Stomach (tissue), 8 donors: ENCODE measurements at regions not wholly inside any gene's neighbourhood (a gene's known extent, or its start where the extent isn't known, plus 50 kb on each side); places are given as distances from the start of the nearest gene placed in this dataset.
A peak's percentile ranks its signal among the peaks of the same experiment; 100 is the strongest.

Experiments used
- DNase-seq, 2 donors: peaks; one replicate each; pipeline versions ENCODE4 v3.0.0 to v3.0.0-alpha.2; 2013 to 2019
- H3K27ac ChIP-seq, 5 donors: fragments of 200-600 bp in 4 of 5; sonication (generic) in 4 of 5; one replicate each; pipeline ENCODE4 v1.5.1; 2013 to 2019; ENCODE audit warnings: mild to moderate bottlenecking in 1 of 5, moderate library complexity in 1 of 5
- H3K27me3 ChIP-seq, 3 donors: fragments of 200-600 bp; sonication (generic); one replicate each; pipeline ENCODE4 v1.5.1; 2017 to 2019; ENCODE audit warnings: mixed run types in 1 of 3
- H3K36me3 ChIP-seq, 4 donors: fragments of 200-600 bp; sonication (generic); 1 replicate in 3 of 4; 2 replicates in 1 of 4; pipeline ENCODE4 v1.5.1; 2016 to 2019
- H3K4me1 ChIP-seq, 4 donors: fragments of 200-600 bp; sonication (generic); one replicate each; pipeline ENCODE4 v1.5.1; 2016 to 2019
- H3K4me3 ChIP-seq, 4 donors: fragments of 200-600 bp; sonication (generic) in 3 of 4; one replicate each; pipeline ENCODE4 v1.5.1; 2016 to 2019; ENCODE audit warnings: mild to moderate bottlenecking in 1 of 4
- H3K9me3 ChIP-seq, 4 donors: fragments of 200-600 bp; sonication (generic); one replicate each; pipeline ENCODE4 v1.5.1; 2016 to 2019
- EP300 ChIP-seq: sonication (generic); formaldehyde crosslinking; IDR thresholded peaks from one replicate; pipeline ENCODE4 v1.6.1; 2017; ENCODE audit warnings: antibody characterized with exemption
- POLR2A ChIP-seq, 4 donors: fragments of 450-650 bp; IDR thresholded peaks; one replicate each; pipeline ENCODE4 v1.6.1; 2016; ENCODE audit warnings: antibody characterized with exemption in 4 of 4, control low read depth in 2 of 4, mild to moderate bottlenecking in 1 of 4, moderate library complexity in 1 of 4
- POLR2AphosphoS5 ChIP-seq, 3 donors: sonication (generic); formaldehyde crosslinking; IDR thresholded peaks; one replicate each; pipeline ENCODE4 v1.6.1; 2016; ENCODE audit warnings: antibody characterized with exemption in 3 of 3
- WGBS, 5 donors: extraction: QIAGEN DNeasy Blood & Tissue Kit in 3 of 5; methylation state at CpG; one replicate each; pipeline versions ENCODE4 v1.1.5 to v1.1.7; 2013 to 2018; 5-methylcytosine and 5-hydroxymethylcytosine counted together
- intact Hi-C: fragments of 100-400 bp; cut with DNase I; formaldehyde crosslinking; loops from one replicate; pipeline ENCODE4 v1.15.1; 2023; ENCODE audit warnings: low total_unique reads
- TF ChIP-seq, protein P1 (sequence below), 7 experiments: fragments of 450-650 bp in 4 of 7; fragments of 200-600 bp in 3 of 7; sonication (generic) in 3 of 7; IDR thresholded peaks; one replicate each; pipeline ENCODE4 v1.5.1; 2016 to 2019; ENCODE audit warnings: antibody characterized with exemption in 7 of 7, control low read depth in 2 of 7, mild to moderate bottlenecking in 1 of 7
- donor health status: healthy with polysubstance abuse.
- donor health status: Bipolar disorder and iron deficiency.
- donor health status: healthy.

DNA sequence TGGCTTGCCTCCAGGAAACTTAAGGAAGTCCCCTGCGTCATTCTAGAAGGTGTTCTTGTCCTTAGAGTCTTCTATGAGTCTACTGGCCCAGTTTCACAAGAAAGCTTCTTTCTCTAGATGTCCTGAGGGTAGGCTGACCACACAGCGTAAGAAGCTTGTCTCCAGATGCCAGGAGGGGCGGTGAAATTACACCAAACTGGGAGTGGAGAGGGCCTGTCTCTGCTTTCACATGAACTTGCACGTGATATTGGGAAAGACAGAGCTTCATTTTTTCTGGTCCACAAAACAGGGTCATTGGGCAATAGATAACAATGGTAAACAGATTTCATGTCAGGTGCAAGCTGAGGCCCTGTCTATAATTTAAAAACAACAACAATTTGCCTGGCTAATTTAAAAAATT is 85.7 kb upstream of the TBX3 start:
- Histone ChIP-seq H3K4me3 (no peak overlapping the region), H3K27ac (no peak overlapping the region)
- WGBS, 5 donors = 79 to 94% (median 90%) methylated on average over 4 of the region's 4 CpGs

DNA sequence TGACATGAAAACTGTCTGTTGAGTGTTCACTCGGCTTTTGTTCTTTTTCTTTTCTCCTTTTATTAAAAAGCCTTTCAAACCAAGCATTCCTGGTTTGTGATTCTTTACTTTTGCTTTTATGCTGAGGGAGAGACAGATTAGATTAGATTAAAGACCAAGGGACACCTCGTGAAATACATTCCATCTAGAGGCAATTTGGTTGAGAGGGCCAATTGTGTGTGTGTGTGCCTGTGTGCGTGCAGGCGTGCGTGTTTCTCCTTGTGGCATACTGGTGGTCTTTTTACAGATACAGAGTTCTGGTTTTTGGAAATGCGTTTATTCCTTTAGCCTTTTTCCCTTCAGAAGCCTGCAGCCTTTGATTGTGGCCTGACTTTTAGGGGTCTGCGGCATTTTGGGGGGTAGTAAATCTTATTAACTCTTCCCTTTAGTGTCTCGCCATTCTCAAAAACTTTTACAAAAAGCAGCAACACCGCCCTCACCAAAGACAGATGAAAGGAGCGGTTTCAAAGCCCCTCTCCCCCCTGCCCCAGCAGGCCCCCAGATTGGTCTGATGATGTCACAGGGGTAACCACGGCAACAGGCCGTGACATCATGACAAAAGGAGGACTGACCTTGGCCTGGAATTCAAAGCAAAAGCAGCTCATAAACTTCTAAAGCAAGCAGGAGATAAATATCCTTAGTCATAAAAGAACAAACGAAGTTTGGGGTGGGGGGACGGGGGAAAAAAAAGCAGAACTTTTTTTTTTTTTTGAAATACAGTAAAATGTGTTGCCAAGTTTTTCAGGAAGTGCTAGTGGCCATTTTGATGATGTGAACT is 84.1 kb upstream of the TBX3 start:
- 53 to 69% (median 63%) methylated on average over 14 of the region's 14 CpGs for WGBS, 5 donors
- Histone ChIP-seq H3K4me3 (no peak overlapping the region), H3K36me3 (no peaks in the 10 kb centered on the region), H3K4me1 (no peaks in the 10 kb centered on the region), H3K27ac (no peak overlapping the region), H3K9me3 (no peaks in the 10 kb centered on the region), H3K27me3 (no peaks in the 10 kb centered on the region)
- intact Hi-C loops = no loop called here
- TF ChIP-seq POLR2A (IDR thresholded peaks at IDR 0.05) (no peak), POLR2AphosphoS5 (IDR thresholded peaks at IDR 0.05) (no peak), EP300 (no peak)
- TF ChIP-seq, protein P1, sequence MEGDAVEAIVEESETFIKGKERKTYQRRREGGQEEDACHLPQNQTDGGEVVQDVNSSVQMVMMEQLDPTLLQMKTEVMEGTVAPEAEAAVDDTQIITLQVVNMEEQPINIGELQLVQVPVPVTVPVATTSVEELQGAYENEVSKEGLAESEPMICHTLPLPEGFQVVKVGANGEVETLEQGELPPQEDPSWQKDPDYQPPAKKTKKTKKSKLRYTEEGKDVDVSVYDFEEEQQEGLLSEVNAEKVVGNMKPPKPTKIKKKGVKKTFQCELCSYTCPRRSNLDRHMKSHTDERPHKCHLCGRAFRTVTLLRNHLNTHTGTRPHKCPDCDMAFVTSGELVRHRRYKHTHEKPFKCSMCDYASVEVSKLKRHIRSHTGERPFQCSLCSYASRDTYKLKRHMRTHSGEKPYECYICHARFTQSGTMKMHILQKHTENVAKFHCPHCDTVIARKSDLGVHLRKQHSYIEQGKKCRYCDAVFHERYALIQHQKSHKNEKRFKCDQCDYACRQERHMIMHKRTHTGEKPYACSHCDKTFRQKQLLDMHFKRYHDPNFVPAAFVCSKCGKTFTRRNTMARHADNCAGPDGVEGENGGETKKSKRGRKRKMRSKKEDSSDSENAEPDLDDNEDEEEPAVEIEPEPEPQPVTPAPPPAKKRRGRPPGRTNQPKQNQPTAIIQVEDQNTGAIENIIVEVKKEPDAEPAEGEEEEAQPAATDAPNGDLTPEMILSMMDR (IDR thresholded peaks at IDR 0.05) = no peak
- peak in 1 of 2 donors; percentile 36 for DNase-seq

More for the DNA sequence above, 85.7 kb upstream of the TBX3 start:
- no peak for DNase-seq
- no peaks in the 10 kb centered on the region for H3K4me1 ChIP-seq
- H3K27me3 ChIP-seq = no peaks in the 10 kb centered on the region
- no peaks in the 10 kb centered on the region for H3K36me3 ChIP-seq
- TF ChIP-seq POLR2AphosphoS5 (IDR thresholded peaks at IDR 0.05) = no peak
- no peak for TF ChIP-seq POLR2A (IDR thresholded peaks at IDR 0.05)
- TF ChIP-seq, protein P1 (IDR thresholded peaks at IDR 0.05) = no peak
- no peak for TF ChIP-seq EP300
- intact Hi-C loops = no loop called here
- no peaks in the 10 kb centered on the region for H3K9me3 ChIP-seq

DNA sequence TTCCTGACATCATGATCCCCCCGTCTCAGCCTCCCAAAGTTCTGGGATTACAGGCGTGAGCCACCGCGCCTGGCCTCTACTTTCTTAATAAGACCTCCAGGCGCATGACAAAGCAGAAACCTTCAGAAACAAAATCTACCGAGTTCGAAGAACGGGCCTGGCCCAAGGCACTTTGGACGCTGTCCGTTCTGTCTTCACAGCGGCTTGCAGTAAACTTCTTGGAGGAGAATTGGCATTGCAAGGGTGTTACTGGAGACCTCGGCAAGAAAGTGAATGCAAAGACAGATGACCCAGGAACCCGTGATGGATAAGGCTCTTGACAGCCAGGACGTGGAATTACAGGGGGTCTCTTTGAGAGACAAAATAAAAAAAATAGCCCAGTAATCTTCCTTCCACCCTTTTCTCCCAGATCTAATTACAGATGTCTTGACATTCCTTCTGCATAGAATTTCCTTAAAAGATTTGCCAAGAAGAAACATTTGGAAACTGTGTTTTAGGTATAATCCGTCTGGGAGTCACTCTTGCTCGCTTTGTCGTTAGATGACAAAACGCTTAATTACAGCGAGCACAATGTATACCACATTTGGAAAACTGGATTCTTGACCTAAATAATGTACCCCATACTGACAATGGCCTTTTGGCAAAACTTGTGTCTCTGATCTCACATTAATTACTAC is 83.2 kb upstream of the TBX3 start:
- H3K4me3 ChIP-seq = no peak overlapping the region
- H3K27ac ChIP-seq = no peak overlapping the region
- 73 to 80% (median 80%) methylated on average over 19 of the region's 19 CpGs for WGBS, 5 donors

DNA sequence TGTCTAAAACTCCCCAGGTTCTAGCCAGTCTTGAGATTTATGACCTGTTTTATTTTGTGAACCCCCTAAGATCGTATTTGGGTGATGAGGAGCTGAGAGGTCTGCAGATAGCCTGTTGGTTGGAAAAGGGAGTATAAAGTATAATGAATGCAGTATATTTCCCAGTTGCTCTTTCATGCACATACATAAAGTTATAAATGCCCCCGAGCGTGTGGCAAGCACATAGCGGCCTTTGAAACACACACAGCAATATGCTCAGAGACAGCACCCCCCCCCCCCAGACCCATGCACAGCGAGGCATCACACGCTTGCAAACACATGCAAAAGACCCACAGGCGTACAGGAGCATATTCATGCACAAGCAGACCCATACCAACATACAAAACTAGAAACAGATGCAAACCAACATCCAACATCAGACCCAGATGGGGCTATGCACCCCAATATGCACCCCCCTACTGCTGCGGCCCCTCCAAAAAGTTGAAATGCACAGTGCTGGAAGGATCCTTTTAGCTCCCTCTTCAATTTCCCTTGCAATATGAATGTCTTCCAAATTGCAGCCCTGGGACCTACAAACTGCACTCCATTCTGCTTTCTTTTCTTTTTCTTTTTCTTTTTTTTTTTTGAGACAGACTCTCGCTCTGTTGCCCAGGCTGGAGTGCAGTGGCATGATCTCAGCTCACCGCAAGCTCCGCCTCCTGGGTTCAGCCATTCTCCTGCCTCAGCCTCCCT is 82.2 kb upstream of the TBX3 start:
- H3K9me3 ChIP-seq = no peaks in the 10 kb centered on the region
- H3K36me3 ChIP-seq = no peaks in the 10 kb centered on the region
- no peak overlapping the region for H3K4me3 ChIP-seq
- TF ChIP-seq, protein P1 (IDR thresholded peaks at IDR 0.05) = no peak
- no peak for TF ChIP-seq POLR2AphosphoS5 (IDR thresholded peaks at IDR 0.05)
- DNase-seq = no peak
- no peak overlapping the region for H3K27ac ChIP-seq
- no peaks in the 10 kb centered on the region for H3K4me1 ChIP-seq
- H3K27me3 ChIP-seq = no peaks in the 10 kb centered on the region
- WGBS, 5 donors = 76 to 90% (median 89%) methylated on average over 11 of the region's 11 CpGs
- intact Hi-C loops = no loop called here

More for the DNA sequence above, 83.2 kb upstream of the TBX3 start:
- Histone ChIP-seq H3K27me3 (no peaks in the 10 kb centered on the region), H3K4me1 (no peaks in the 10 kb centered on the region), H3K36me3 (no peaks in the 10 kb centered on the region), H3K9me3 (no peaks in the 10 kb centered on the region)
- TF ChIP-seq, protein P1 (IDR thresholded peaks at IDR 0.05) = no peak
- TF ChIP-seq POLR2A (IDR thresholded peaks at IDR 0.05) (no peak), POLR2AphosphoS5 (IDR thresholded peaks at IDR 0.05) (no peak), EP300 (no peak)
- intact Hi-C loops = no loop called here
- no peak for DNase-seq
